ENCODE measurements at regions not wholly inside any gene's neighbourhood (a gene's known extent, or its start where the extent isn't known, plus 50 kb on each side); places are given as distances from the start of the nearest gene placed in this dataset.
"Not testable (repeated sequence)": the region's sequence is repeated elsewhere in the genome, so short reads cannot be mapped to it uniquely, and the experiment has no call there.

DNA sequence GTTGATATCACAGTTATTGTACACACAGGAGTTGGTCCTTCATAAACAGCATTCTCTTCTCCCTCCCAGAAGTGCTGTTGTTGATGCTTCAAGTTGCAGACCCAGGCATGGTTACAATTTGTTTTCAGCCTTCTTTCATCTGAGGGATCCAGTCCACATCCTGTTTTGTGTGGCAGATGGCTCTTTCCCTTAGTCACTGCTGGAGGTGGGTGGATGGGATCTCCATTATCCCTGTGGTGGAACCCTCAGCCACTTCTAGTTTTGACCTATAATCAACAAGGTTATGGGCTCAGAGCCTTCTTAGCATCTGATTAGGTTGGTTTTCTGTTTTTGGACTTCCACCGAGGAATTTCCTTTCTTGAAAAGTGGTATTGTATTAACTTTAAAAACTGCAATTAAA is 214.2 kb downstream of the SH2D4B start:
- no peak for DNase-seq

DNA sequence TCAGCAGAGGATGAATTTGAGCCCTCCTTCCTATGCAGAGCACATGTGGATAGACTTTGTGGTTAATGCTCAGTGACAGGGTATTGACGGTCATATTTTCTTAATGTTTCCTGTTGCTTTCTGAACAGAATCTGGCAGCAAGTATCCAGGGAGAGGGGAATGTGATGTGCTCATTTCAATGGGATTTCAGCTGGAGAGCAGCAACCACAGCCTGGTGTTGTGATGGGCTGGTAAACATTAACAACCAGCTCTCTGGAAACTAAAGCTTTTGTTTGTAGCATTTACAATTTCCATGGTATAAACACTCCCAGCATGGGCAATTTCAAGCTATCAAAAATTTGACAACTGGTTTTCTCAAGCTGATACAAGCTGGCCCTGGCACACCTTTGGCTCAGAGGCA is 215.9 kb downstream of the SH2D4B start:
- DNase-seq = no peak

DNA sequence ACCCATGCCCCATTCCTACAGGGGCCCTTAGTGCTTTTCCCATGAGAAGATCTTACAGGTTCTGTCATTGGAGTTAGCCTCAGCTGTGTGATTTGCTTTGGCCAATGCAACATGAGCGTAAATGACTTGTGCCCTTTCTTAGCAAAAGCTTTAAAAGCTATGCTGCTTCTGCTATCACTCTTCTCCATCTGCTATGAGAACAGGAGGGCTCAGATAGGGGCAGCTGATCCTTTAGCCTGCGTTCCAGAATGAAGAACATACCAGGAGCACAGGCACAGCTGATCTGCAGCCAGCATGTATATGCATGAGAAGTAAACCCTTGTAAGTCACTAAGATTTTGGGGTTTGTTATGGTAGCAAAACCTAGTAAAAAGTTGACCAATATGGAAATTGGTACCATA is 218.2 kb downstream of the SH2D4B start:
- DNase-seq = no peak

DNA sequence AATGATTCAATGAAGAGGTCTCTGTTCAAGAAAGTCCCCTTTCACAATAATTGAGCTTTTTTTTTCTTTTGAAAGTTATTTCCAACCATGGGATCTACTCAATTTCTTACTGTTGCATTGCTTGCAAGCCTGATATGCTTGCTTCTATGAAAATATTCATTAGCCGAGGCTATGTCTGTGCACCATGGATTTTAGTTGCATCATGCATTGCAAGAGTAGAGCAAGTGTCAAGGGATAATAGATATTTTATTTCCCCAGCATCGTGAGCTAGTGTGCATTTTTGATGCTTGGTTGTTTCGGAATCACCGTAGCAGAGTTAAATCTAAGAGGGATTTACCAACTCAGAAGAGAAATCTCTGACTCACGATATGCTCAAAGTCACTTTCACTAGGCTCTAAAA is 222.0 kb downstream of the SH2D4B start:
- no peak for DNase-seq

DNA sequence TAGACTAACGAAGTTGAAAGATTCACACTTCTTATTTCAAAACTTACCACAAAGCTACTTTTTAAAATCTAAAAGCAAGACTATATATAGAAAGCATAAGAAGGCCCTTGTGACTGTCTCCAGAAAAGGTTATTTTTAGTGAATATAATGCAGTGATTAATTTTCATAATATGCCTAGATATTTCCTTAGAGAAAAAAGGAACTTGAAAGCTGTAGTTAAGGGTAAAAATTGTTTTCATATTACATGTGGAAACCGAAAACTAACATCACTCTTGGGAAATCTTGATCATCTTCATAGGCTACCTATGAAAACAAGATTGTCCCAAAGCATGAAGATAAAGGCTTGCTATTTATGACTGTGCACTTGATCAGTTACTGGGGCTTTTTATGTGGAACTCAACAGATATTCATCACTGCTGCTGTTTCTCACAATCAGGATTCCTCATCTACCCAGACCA is 223.2 kb downstream of the SH2D4B start:
- DNase-seq = no peak

DNA sequence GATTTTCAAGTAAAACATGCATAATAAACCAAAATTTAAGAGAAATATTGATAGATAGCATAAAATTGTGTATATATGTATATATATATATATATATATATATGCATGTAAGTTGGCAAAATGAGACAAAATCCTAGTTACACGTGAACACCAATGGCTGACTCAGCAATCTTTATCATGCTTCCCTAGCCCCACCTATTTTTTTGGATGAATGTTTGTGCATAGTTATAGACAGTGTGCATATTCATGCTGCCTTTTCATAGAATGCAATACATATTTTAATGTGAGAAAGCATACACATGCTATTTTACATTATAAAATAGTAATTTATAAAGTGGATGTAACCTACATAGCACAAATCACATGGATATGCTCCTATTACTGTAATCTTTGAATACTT is 230.3 kb downstream of the SH2D4B start:
- no peak for DNase-seq

DNA sequence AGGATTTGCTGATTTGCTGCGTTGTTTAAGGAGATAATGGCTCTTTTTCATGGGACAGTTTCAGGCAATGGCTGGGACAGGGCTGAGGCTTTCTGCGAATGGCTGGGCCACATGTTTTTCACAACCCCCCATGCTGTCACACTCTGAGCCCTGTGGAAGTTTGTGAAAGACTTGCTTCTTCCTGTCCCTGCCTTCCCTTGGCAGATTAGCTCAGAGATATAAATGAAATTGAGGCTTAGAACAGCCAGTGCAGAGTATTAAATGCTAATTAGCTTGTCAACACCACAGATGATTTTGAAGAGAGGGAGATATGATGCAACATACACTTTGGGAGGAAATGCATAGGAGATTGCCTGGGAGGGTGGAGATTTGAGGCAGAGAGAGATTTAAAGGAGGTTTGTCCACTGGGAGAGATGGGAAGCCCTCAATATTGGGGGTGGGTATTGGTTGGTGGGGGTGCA is 232.0 kb downstream of the SH2D4B start:
- no peak for DNase-seq

DNA sequence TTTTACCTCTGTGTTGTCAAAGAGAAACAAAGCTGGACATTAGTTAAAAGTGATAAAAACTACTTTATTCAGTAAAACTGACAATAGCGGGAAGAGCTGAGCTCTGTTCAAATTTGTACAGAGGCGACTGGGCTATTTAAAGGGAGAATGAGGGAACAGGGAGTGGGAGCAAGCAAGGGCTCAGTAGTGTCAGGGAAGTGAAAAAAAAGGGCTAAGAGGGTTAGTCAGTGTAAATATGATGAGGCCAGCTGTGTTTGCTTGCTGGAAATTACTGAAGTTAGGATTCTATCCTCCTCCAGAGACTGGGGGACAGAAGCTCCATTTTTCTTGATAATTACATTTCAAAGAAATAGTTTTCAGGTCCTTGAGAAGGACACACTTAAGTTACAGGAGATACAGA is 232.5 kb downstream of the SH2D4B start:
- DNase-seq = no peak

DNA sequence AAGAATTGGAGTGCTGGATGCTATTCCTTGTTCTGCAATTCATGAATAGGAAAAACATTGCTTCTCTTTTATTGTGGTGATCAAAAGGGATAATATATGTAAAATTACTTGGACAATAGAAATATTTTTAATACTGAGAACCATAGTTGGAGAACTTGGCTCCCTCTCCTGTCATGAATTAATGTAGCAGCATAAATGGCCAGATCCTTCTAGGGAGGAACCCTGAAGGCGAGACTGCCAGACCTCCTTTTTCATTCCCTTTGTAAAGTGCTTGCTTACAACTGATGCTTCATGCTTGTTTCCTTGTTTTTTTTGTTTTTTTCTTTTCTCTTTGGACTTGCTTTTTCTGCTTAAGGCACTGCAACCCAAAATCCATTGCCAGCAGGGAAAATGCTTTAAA is 233.6 kb downstream of the SH2D4B start:
- no peak for DNase-seq

DNA sequence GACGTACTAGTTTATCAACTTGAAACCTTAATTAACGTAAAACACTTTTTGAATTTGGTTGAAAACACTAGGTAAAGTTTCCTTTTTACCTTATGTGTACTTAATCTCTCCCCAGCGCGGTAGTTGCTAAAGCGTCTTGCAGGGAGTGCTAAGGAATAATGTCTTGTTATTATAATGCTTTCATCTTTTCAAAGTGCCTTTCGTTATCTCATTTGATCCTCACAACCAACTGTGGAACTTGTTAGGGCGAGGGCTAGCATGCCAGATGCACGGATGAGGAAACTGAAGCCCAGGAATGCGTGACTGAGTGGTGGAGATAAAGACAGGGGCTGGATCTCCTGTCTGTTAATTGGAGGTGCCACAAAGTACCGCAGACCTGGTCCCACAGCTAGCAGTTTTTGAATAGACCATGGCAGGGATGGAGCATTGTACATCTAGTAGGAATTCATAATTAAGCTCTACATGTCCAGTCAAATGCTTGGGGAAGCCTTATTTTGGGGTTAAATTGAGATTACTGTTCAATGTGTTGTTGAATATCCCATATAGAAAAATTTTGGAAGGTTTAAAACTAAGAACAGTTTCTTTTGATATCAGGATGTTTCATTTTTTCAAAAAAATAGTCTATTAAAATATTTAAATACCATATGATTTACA is 234.3 kb downstream of the SH2D4B start:
- no peak for DNase-seq

DNA sequence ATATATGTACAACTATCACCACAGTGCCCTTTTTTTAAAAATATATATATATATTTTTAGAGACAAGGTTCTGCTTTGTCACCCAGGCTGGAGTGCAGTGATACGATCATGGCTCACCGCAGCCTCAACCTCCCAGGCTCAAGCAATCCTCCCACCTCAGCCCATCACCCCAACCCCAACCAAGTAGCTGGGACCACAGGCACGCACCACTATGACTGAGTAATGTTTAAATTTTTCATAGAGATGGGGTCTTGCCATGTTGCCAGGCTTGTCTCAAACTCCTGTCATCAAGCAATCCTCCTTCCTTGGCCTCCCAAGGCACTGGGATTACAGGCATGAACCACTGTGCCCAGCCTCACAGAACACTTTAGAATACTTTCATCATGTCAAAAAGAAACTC is 234.9 kb downstream of the SH2D4B start:
- no peak for DNase-seq

DNA sequence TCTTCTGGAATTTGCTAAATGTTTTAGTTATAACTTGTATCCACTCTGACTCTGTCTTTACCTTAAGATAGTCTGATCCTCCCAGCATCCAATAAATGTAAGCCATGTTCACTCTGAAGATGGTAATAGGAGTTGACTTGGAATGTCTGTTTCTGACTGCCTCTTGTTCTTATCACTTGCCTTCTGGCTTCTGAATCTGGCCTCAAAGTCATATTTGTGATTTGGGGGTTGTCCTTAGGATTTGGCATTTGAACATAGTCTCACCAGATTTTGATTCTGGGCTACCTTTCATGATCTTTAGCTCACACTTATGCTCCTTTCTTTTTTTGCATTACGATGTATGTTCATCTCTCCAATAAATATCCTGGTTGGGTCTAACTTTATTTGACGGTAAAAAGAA is 247.0 kb downstream of the SH2D4B start:
- no peak for DNase-seq

DNA sequence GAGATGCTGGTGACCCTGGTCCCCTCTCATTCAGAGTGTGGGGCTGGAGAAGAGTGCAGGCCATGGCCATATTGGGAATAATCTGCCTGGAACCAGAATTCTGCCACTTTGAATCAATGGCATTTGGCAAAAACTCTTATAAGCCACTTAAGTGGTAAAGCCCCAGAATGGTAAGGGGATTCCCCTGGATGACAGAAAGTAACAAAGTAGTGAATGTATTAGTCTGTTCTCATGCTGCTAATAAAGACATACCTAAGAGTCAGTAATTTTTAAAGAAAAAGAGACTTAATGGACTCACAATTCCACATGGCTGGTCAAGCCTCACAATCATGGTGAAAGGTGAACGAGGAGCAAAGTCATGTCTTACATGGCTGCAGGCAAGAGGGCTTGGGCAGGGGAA is 248.6 kb downstream of the SH2D4B start:
- no peak for DNase-seq

DNA sequence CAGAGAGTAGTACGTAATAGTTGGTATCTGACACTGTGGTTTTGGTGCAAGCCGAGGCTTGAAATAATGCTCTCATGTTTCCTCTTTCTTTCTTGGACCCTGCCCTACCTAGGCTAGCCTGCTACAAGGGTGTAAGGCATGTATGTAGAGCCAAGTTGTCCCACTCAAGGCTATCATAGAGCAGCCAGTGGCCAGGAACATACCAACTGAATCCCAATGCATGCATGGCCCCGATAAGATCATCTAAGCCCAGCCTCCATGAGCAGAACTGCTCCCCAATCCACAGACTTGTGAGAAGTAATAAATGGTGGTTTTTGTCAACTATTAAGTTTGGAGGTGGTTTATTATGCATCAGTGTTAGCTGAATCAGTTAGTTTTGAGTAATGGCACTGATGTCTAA is 250.2 kb downstream of the SH2D4B start:
- DNase-seq = no peak

DNA sequence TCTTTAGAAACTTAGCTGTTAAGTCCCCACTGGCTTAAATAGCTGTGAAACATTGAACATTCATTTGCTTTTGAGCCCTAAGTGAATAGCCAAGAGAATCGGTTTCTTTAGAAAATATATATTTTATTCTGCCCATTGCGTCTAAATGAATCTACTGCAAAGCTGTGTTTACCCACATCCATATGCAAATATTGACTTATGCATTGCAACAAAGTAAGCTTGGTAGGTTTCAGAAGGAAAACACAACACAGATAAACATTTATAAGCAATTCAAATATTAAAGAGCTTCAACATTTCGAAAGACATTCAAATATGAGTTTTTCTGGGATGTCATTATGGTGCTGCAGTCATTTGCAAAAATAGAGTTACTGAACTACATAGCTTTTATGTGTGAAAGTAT is 257.3 kb downstream of the SH2D4B start:
- no peak for DNase-seq

DNA sequence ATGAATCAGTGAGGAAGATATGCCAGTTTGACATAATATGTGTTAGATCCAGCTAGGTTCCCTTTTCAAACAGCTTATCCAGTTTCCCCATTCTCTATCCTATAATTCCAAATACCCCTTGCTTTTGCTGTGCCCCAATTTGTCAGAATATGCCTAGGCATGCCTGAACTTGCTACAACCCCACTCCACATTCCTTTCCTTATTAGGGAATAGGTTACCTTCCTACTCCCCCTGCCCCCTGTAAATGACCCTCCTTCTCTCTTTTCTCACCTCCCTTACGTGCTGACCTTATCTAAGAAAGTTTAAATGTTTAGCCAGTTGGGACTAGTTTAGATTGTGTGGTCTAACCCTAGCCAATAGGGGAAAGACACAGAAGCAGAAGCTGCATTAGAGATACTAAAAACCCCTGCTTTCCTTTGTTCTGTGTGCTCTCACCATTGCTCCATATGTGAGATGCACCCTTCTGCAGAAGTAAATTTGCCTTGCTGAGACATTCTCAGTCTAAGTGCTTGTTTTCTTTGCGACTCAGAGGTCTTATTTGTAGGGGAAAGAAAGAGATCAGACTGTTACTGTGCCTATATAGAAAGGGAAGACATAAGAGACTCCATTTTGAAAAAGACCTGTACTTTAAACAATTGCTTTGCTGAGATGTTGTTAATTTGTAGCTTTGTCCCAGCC is 267.8 kb downstream of the SH2D4B start:
- DNase-seq = no peak

DNA sequence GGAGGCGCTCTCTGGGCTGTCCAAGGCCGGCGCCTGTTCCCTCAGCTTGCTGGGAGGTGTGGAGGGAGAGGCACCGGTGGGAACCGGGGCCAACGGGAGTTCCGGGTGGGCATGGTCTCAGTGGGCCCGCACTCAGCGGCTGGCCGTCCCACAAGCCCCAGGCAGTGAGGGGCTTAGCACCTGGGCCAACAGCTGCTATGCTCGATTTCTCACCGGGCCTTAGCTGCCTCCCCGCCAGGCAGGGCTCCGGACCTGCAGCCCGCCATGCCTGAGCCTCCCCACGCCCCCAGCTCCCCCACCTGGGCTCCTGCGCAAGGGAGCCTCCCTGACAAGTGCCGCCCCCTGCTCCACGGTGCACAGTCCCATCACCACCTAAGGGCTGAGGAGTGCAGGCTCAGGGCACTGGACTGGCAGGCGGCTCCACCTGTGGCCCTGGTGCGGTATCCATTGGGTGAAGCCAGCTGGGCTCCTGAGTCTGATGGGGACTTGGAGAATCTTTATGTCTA is 276.5 kb downstream of the SH2D4B start:
- DNase-seq = no peak

DNA sequence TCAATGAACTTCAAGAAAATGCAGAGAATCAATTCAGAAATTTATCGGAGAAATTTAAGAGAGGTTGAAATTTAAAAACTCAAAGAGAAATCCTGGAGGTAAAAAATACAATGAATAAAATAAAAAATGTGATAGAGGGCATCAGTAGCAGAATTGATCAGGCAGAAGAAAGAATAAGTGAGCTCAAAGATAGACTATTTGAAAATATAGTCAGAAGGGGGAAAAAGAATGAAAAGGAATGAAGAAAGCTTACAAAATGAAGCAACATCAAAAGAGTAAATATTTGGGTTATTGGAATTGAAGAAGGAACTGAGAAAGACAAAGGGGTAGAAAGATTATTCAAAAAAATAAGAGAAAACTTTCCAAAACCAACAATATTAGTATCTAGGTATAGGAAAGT is 291.4 kb downstream of the SH2D4B start:
- no peak for DNase-seq

DNA sequence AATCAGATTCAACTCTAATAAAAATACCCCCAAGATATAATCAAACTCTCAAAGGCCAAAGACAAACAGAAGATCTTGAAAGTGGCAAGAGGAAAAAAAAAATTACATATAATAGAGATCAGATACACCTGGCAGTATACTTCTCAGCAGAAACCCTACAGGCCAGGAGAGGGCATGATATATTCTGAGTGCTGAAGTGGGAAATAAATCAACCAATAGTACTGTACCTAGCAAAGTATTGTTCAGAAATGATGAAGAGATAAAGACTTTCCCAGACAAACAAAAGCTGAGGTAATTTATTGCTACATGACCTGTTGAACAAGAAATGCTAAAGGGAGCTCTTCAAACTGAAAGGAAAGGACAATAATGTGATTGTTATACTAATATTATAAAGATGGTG is 291.9 kb downstream of the SH2D4B start:
- DNase-seq = no peak

DNA sequence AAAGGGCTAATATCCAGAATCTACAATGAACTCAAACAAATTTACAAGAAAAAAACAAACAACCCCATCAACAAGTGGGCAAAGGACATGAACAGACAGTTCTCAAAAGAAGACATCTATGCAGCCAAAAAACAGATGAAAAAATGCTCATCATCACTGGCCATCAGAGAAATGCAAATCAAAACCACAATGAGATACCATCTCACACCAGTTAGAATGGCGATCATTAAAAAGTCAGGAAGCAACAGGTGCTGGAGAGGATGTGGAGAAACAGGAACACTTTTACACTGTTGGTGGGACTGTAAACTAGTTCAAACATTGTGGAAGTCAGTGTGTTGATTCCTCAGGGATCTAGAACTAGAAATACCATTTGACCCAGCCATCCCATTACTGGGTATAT is 295.0 kb downstream of the SH2D4B start:
- not testable (repeated sequence) for DNase-seq

DNA sequence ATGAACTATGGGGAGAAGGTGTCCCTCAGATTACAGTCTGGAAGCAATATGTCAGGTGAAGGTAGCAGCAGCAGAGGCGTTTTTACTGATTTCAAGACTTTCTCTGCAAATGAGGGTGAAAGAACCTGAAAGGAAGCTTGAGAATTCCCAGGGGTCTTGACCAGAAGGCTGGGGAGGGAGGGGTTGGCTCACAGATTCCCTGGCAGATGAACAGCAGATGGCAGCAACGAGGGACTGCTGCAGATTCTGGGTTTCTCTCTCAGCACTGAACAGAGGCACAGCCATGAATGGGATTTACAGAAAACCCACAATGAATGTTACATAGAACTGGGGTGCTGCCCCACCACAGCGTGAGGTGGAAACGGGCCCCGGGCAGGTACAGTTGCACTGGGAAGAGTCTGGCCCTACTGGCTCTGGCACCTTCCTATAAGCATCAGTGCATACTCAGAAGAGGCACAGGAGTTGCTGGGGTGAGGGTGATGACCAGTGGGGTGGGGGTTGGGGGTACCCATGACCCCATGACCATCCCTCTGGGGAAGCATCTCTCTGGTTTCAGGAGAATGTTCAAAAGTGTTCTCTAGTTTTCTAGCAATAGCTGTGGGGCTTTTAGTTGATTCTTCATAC is 317.8 kb downstream of the SH2D4B start:
- DNase-seq = no peak

DNA sequence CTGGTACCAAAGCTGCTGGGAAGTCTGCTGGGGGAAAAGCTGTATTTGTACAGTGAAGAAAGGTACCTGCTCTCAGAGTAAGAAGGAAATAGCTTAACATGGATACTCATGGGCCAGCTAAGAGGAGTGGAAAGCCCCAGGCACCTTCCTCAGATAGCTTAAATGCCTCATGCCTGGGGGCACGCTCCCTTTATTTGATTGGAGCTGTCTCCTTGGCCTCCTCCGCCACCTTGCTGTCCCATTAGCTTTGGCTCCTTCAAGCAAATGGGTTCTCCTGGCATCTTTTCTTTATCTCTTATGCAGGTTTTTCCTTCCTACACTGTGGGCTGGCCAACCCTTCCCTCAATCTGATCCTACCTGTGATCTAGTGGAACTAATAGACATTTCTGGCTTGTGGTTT is 318.5 kb downstream of the SH2D4B start:
- DNase-seq = no peak

DNA sequence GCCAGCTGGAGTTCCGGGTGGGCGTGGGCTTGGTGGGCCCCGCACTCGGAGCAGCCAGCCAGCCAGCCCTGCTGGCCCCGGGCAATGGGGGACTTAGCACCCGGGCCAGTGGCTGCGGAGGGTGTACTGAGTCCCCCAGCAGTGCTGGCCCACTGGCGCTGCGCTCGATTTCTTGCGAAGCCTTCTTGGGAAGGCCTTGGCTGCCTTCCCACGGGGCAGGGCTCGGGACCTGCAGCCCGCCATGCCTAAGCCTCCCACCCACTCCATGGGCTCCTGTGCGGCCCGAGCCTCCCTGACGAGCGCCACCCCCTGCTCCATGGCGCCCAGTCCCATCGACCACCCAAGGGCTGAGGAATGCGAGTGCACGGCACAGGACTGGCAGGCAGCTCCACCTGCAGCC is 321.6 kb downstream of the SH2D4B start:
- not testable (repeated sequence) for DNase-seq

DNA sequence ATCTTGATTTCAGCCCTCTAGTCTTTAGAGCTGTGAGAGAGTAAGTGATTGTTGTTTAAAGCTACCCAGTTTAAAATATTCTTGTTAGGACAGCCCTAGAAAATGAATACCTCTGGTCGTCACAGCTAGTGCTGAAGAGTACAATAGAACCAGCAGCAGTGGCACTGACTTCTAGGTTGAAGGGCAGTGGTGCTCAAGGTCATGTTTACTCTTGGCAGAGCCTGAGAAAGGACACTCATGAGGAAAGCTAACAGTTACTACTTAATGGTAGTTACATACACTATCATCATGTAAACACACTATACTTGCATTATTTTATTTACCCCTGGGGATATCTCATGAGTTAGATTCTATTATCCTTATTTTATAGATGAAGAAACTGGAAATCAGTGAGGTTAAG is 323.0 kb downstream of the SH2D4B start:
- no peak for DNase-seq

Measured in NCI-H748 treated with DMSO at 0.1 percent for 48 hours (cell line).